Smooth muscle cell (in vitro differentiated cells): ENCODE measurements at regions not wholly inside any gene's neighbourhood (a gene's known extent, or its start where the extent isn't known, plus 50 kb on each side); places are given as distances from the start of the nearest gene placed in this dataset.

Experiments
- DNase-seq: peaks from one replicate; lab custom pipeline; 2025; ENCODE audit not compliant: unreplicated experiment; lab: John Stamatoyannopoulos, UW
- H2AFZ ChIP-seq: fragments of 200-600 bp; sonication (generic); 2 replicates; pipeline ENCODE4 v1.6.0; 2016; ENCODE audit warnings: antibody characterized with exemption, low read depth, mild to moderate bottlenecking
- H3F3A ChIP-seq: fragments of 200-600 bp; sonication (generic); 2 replicates; pipeline ENCODE4 v1.6.0; 2017; ENCODE audit warnings: antibody characterized with exemption, low read depth
- H3K27ac ChIP-seq: fragments of 200-600 bp; sonication (generic); 2 replicates; pipeline ENCODE4 v1.5.1; 2016; ENCODE audit warnings: low read depth, mild to moderate bottlenecking
- H3K27me3 ChIP-seq: fragments of 200-600 bp; sonication (generic); 2 replicates; pipeline ENCODE4 v1.6.1; 2016; ENCODE audit warnings: low read depth, mild to moderate bottlenecking
- H3K36me3 ChIP-seq: fragments of 200-600 bp; sonication (generic); 2 replicates; pipeline ENCODE4 v1.5.1; 2016; ENCODE audit warnings: low read depth
- H3K4me1 ChIP-seq: fragments of 200-600 bp; sonication (generic); 2 replicates; pipeline ENCODE4 v1.5.1; 2016; ENCODE audit warnings: low read depth
- H3K4me2 ChIP-seq: fragments of 200-600 bp; sonication (generic); 2 replicates; pipeline ENCODE4 v1.6.0; 2016; ENCODE audit warnings: mild to moderate bottlenecking
- H3K4me3 ChIP-seq: fragments of 200-600 bp; sonication (generic); 2 replicates; pipeline ENCODE4 v1.5.1; 2016; ENCODE audit warnings: mild to moderate bottlenecking
- H3K79me2 ChIP-seq: fragments of 200-600 bp; sonication (generic); 2 replicates; pipeline ENCODE4 v1.6.0; 2016; ENCODE audit warnings: low read depth, mild to moderate bottlenecking
- H3K9ac ChIP-seq: fragments of 200-600 bp; sonication (generic); 2 replicates; pipeline ENCODE4 v1.6.0; 2016; ENCODE audit warnings: low read depth
- H3K9me3 ChIP-seq: fragments of 200-600 bp; sonication (generic); replicated peaks from 2 replicates; pipeline ENCODE4 v1.5.1; 2016; ENCODE audit warnings: low read depth
- H4K20me1 ChIP-seq: fragments of 200-600 bp; sonication (generic); 2 replicates; pipeline ENCODE4 v1.6.0; 2016; ENCODE audit warnings: low read depth
- CTCF ChIP-seq: fragments of 200-600 bp; sonication (generic); IDR thresholded peaks from 2 replicates; pipeline ENCODE4 v1.5.1; 2017; ENCODE audit warnings: borderline replicate concordance, mild to moderate bottlenecking, antibody characterized with exemption; ENCODE audit not compliant: insufficient read depth, poor library complexity, severe bottlenecking
- WGBS: methylation state at CpG from one replicate; pipeline ENCODE4 v1.1.7; 2016; ENCODE audit warnings: low lambda C conversion rate; 5-methylcytosine and 5-hydroxymethylcytosine counted together

GRCh38 chr4:59973492-59973891 is 1226.6 kb upstream of the ADGRL3 start:
- no peaks in the 10 kb centered on the region for H3K79me2 ChIP-seq
- no peaks in the 10 kb centered on the region for H4K20me1 ChIP-seq
- DNase-seq: no peak
- no peak overlapping the region for H3K27ac ChIP-seq
- WGBS: 53% methylated on average over 1 of the region's 1 CpG
- H3K27me3 ChIP-seq: no peaks in the 10 kb centered on the region
- H3K4me1 ChIP-seq: no peaks in the 10 kb centered on the region
- no peak overlapping the region for H3K9ac ChIP-seq
- H3K4me2 ChIP-seq: no peak overlapping the region
- H3K4me3 ChIP-seq: no peak overlapping the region
- TF ChIP-seq CTCF: no peak
- H3K36me3 ChIP-seq: no peaks in the 10 kb centered on the region
- no peaks in the 10 kb centered on the region for H3F3A ChIP-seq
- H3K9me3 ChIP-seq: no peaks in the 10 kb centered on the region
- H2AFZ ChIP-seq: peak overlapping the region; percentile 21

- H3K9ac ChIP-seq: no peak overlapping the region
- H3K27ac ChIP-seq: no peak overlapping the region
- H3K4me2 ChIP-seq: no peak overlapping the region
- H4K20me1 ChIP-seq: no peaks in the 10 kb centered on the region
- H3K79me2 ChIP-seq: no peaks in the 10 kb centered on the region
- H3K4me1 ChIP-seq: no peaks in the 10 kb centered on the region
- H2AFZ ChIP-seq: no peak overlapping the region
- H3F3A ChIP-seq: no peaks in the 10 kb centered on the region
- no peaks in the 10 kb centered on the region for H3K9me3 ChIP-seq
- 67% methylated on average over 1 of the region's 1 CpG for WGBS
- no peaks in the 10 kb centered on the region for H3K36me3 ChIP-seq
- no peak overlapping the region for H3K4me3 ChIP-seq
- H3K27me3 ChIP-seq: no peaks in the 10 kb centered on the region
- no peak for TF ChIP-seq CTCF
- DNase-seq: no peak
These were observed 1221.1 kb upstream of the ADGRL3 start for GRCh38 chr4:59979061-59979460.

GRCh38 chr4:59983852-59984251 is 1216.3 kb upstream of the ADGRL3 start:
- Histone ChIP-seq H3K27me3 (no peaks in the 10 kb centered on the region), H3K27ac (no peak overlapping the region), H3K9me3 (no peaks in the 10 kb centered on the region), H3K4me1 (no peaks in the 10 kb centered on the region), H3K36me3 (no peaks in the 10 kb centered on the region), H3K9ac (no peak overlapping the region), H3F3A (no peaks in the 10 kb centered on the region), H2AFZ (no peak overlapping the region), H3K4me2 (no peak overlapping the region), H3K4me3 (no peak overlapping the region), H3K79me2 (no peaks in the 10 kb centered on the region), H4K20me1 (no peaks in the 10 kb centered on the region)
- WGBS: 69% methylated on average over 1 of the region's 1 CpG
- no peak for DNase-seq
- TF ChIP-seq CTCF: no peak

- H2AFZ ChIP-seq: no peak overlapping the region
- no peak for DNase-seq
- H3K4me1 ChIP-seq: no peaks in the 10 kb centered on the region
- H3K9ac ChIP-seq: no peak overlapping the region
- no peaks in the 10 kb centered on the region for H3K36me3 ChIP-seq
- no peaks in the 10 kb centered on the region for H3K79me2 ChIP-seq
- no peaks in the 10 kb centered on the region for H3K9me3 ChIP-seq
- WGBS: 89% methylated on average over 1 of the region's 1 CpG
- no peaks in the 10 kb centered on the region for H3K27me3 ChIP-seq
- TF ChIP-seq CTCF: no peak
- no peak overlapping the region for H3K27ac ChIP-seq
- no peaks in the 10 kb centered on the region for H3F3A ChIP-seq
- H3K4me3 ChIP-seq: no peak overlapping the region
- H4K20me1 ChIP-seq: no peaks in the 10 kb centered on the region
- H3K4me2 ChIP-seq: no peak overlapping the region
These were observed 1212.8 kb upstream of the ADGRL3 start for GRCh38 chr4:59987289-59987688.
